22Rv1 (cell line): ENCODE measurements at regions not wholly inside any gene's neighbourhood (a gene's known extent, or its start where the extent isn't known, plus 50 kb on each side); places are given as distances from the start of the nearest gene placed in this dataset.
"Not testable (repeated sequence)": the region's sequence is repeated elsewhere in the genome, so short reads cannot be mapped to it uniquely, and the experiment has no call there.

Experiments used
- ZFX ChIP-seq: fragments of 450-650 bp; IDR thresholded peaks from 2 replicates; pipeline ENCODE4 v1.6.1; 2017; ENCODE audit warnings: antibody characterized with exemption, borderline replicate concordance
- TF ChIP-seq, protein P1 (sequence below): fragments of 450-650 bp; IDR thresholded peaks from 2 replicates; pipeline ENCODE4 v1.5.1; 2017; ENCODE audit warnings: mild to moderate bottlenecking

DNA sequence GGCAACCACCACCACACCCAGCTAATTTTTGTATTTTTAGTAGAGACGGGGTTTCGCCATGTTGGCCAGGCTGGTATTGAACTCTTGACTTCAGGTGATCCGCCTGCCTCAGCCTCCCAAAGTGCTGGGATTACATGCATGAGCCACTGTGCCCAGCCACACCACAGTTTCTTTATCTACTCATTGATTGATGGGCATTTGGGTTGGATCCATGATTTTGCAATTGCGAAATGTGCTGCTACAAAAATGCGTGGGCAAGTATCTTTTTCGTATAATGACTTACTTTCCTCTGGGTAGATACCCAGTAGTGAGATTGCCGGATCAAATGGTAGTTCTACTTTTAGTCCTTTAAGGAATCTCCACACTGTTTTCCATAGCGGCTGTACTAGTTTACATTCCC is 204.7 kb downstream of the ALDH8A1 start:
- TF ChIP-seq, protein P1, sequence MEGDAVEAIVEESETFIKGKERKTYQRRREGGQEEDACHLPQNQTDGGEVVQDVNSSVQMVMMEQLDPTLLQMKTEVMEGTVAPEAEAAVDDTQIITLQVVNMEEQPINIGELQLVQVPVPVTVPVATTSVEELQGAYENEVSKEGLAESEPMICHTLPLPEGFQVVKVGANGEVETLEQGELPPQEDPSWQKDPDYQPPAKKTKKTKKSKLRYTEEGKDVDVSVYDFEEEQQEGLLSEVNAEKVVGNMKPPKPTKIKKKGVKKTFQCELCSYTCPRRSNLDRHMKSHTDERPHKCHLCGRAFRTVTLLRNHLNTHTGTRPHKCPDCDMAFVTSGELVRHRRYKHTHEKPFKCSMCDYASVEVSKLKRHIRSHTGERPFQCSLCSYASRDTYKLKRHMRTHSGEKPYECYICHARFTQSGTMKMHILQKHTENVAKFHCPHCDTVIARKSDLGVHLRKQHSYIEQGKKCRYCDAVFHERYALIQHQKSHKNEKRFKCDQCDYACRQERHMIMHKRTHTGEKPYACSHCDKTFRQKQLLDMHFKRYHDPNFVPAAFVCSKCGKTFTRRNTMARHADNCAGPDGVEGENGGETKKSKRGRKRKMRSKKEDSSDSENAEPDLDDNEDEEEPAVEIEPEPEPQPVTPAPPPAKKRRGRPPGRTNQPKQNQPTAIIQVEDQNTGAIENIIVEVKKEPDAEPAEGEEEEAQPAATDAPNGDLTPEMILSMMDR: not testable (repeated sequence)
- not testable (repeated sequence) for TF ChIP-seq ZFX
